ENCODE measurements at regions not wholly inside any gene's neighbourhood (a gene's known extent, or its start where the extent isn't known, plus 50 kb on each side); places are given as distances from the start of the nearest gene placed in this dataset.
"Not testable (repeated sequence)": the region's sequence is repeated elsewhere in the genome, so short reads cannot be mapped to it uniquely, and the experiment has no call there.

- no peaks in the 10 kb centered on the region for H3K27me3 ChIP-seq
- ATAC-seq (ENCODE audit: low FRiP score in 2 of 2) (peak; percentile 72 to 81), DNase-seq (peak; percentile 48 to 62)
- H3K36me3 ChIP-seq = no peaks in the 10 kb centered on the region
- WGBS, 2 donors = 62 to 67% methylated on average over 33 of the region's 34 CpGs
- peaks cover 0 to 37% (median 3%) of the 10 kb centered on the region in 4 donors for H3K9me3 ChIP-seq
- H3K4me3 ChIP-seq = no peak overlapping the region
- no peak overlapping the region for H3K27ac ChIP-seq
- H3K4me1 ChIP-seq = no peaks in the 10 kb centered on the region
- TF ChIP-seq POLR2A (IDR thresholded peaks at IDR 0.05) (no peak), EP300 (IDR thresholded peaks at IDR 0.05) (no peak)
These were observed 445.4 kb upstream of the DEFB115 start for GRCh38 chr20:30811885-30812671.

GRCh38 chr20:30812739-30813411, 444.6 kb upstream of the DEFB115 start:
- Histone ChIP-seq H3K27me3 (no peaks in the 10 kb centered on the region), H3K4me3 (no peak overlapping the region), H3K4me1 (no peaks in the 10 kb centered on the region), H3K9me3 (peaks cover 0 to 37% (median 4%) of the 10 kb centered on the region in 4 donors), H3K36me3 (no peaks in the 10 kb centered on the region), H3K27ac (no peak overlapping the region)
- peak in 1 of 2 donors; percentile 52 for ATAC-seq (ENCODE audit: low FRiP score in 2 of 2)
- 67 to 75% methylated on average over 27 of the region's 27 CpGs for WGBS, 2 donors
- DNase-seq = peak in 1 of 2 donors; percentile 63
- no peak for TF ChIP-seq CTCF (IDR thresholded peaks at IDR 0.05)
- no peak for TF ChIP-seq EP300 (IDR thresholded peaks at IDR 0.05)
- TF ChIP-seq POLR2AphosphoS5 (IDR thresholded peaks at IDR 0.05) = no peak
- no peak for TF ChIP-seq POLR2A (IDR thresholded peaks at IDR 0.05)

GRCh38 chr20:30813412-30814311, 443.8 kb upstream of the DEFB115 start:
- H3K4me3 ChIP-seq, H3K27ac ChIP-seq, H3K4me1 ChIP-seq, H3K36me3 ChIP-seq, H3K27me3 ChIP-seq: not testable (repeated sequence)
- peak; percentile 59 to 71 for ATAC-seq (ENCODE audit: low FRiP score in 2 of 2)
- H3K9me3 ChIP-seq = peaks cover 0 to 37% (median 4%) of the 10 kb centered on the region in 4 donors
- 68 to 81% methylated on average over 49 to 53 of the region's 53 CpGs for WGBS, 2 donors
- peak; percentile 36 to 90 for DNase-seq

GRCh38 chr20:30814312-30814639, 443.2 kb upstream of the DEFB115 start:
- H3K27ac ChIP-seq, H3K4me1 ChIP-seq, H3K36me3 ChIP-seq, H3K27me3 ChIP-seq, H3K4me3 ChIP-seq: not testable (repeated sequence)
- ATAC-seq (ENCODE audit: low FRiP score in 2 of 2) = peak; percentile 34 to 76
- 71 to 78% methylated on average over 24 of the region's 24 CpGs for WGBS, 2 donors
- DNase-seq = peak in 1 of 2 donors; percentile 83
- peaks cover 0 to 37% (median 4%) of the 10 kb centered on the region in 4 donors for H3K9me3 ChIP-seq

- not testable (repeated sequence) for H3K4me3 ChIP-seq, H3K4me1 ChIP-seq, H3K27me3 ChIP-seq, H3K27ac ChIP-seq, H3K36me3 ChIP-seq
- DNase-seq = peak in 1 of 2 donors; percentile 84
- ATAC-seq (ENCODE audit: low FRiP score in 2 of 2) = peak; percentile 31 to 80
- H3K9me3 ChIP-seq = peaks cover 0 to 37% (median 4%) of the 10 kb centered on the region in 4 donors
- 65 to 72% methylated on average over 13 of the region's 13 CpGs for WGBS, 2 donors
These were observed 442.4 kb upstream of the DEFB115 start for GRCh38 chr20:30815027-30815576.

GRCh38 chr20:30815577-30816181, 441.8 kb upstream of the DEFB115 start:
- ATAC-seq (ENCODE audit: low FRiP score in 2 of 2) = peak; percentile 55 to 79
- WGBS, 2 donors = 73% methylated on average over 37 to 38 of the region's 38 CpGs
- DNase-seq = peak in 1 of 2 donors; percentile 78
- Histone ChIP-seq H3K27me3 (no peaks in the 10 kb centered on the region), H3K9me3 (peaks cover 0 to 37% (median 4%) of the 10 kb centered on the region in 4 donors), H3K4me1 (no peaks in the 10 kb centered on the region), H3K27ac (no peak overlapping the region), H3K36me3 (no peaks in the 10 kb centered on the region), H3K4me3 (no peak overlapping the region)
- no peak for TF ChIP-seq POLR2AphosphoS5 (IDR thresholded peaks at IDR 0.05)
- TF ChIP-seq POLR2A (IDR thresholded peaks at IDR 0.05) = no peak
- TF ChIP-seq EP300 (IDR thresholded peaks at IDR 0.05) = no peak
- no peak for TF ChIP-seq CTCF (IDR thresholded peaks at IDR 0.05)
